Stimulated activated naive CD4-positive, alpha-beta T cell treated with Interleukin-2 at 50 U/mL for 16 hours (primary cell): ENCODE measurements at regions not wholly inside any gene's neighbourhood (a gene's known extent, or its start where the extent isn't known, plus 50 kb on each side); places are given as distances from the start of the nearest gene placed in this dataset.

Experiments used
- DNase-seq: peaks from one replicate; lab custom pipeline; 2025; lab: John Stamatoyannopoulos, UW

GRCh38 chr9:28332648-28333047 lies 759.4 kb upstream of the C9orf72 start:
- DNase-seq, result no peak

GRCh38 chr9:28341913-28342312 lies 768.6 kb upstream of the C9orf72 start:
- DNase-seq, result no peak

- DNase-seq, result no peak
These were observed 769.6 kb upstream of the C9orf72 start for GRCh38 chr9:28342815-28343338.

- no peak for DNase-seq
These were observed 789.9 kb upstream of the C9orf72 start for GRCh38 chr9:28363151-28363562.

GRCh38 chr9:28365020-28365640 lies 791.8 kb upstream of the C9orf72 start:
- DNase-seq, result no peak

- DNase-seq, result no peak
These were observed 792.4 kb upstream of the C9orf72 start for GRCh38 chr9:28365728-28366127.

GRCh38 chr9:28378231-28378630 lies 805.0 kb upstream of the C9orf72 start:
- DNase-seq, result no peak

- DNase-seq, result no peak
These were observed 805.8 kb upstream of the C9orf72 start for GRCh38 chr9:28379082-28379481.

- DNase-seq, result no peak
These were observed 816.1 kb upstream of the C9orf72 start for GRCh38 chr9:28389411-28389810.

GRCh38 chr9:28394774-28395173 lies 821.5 kb upstream of the C9orf72 start:
- DNase-seq, result no peak

GRCh38 chr9:28396058-28396457 lies 822.8 kb upstream of the C9orf72 start:
- DNase-seq, result no peak

GRCh38 chr9:28407351-28407750 lies 834.1 kb upstream of the C9orf72 start:
- no peak for DNase-seq

GRCh38 chr9:28409919-28410318 lies 836.6 kb upstream of the C9orf72 start:
- DNase-seq, result no peak

- DNase-seq, result no peak
These were observed 837.1 kb upstream of the C9orf72 start for GRCh38 chr9:28410411-28410810.

GRCh38 chr9:28413471-28413870 lies 840.2 kb upstream of the C9orf72 start:
- DNase-seq, result no peak

- no peak for DNase-seq
These were observed 850.0 kb upstream of the C9orf72 start for GRCh38 chr9:28423255-28423654.

- DNase-seq, result no peak
These were observed 862.2 kb upstream of the C9orf72 start for GRCh38 chr9:28435456-28435855.

GRCh38 chr9:28439688-28440087 lies 866.4 kb upstream of the C9orf72 start:
- DNase-seq, result no peak

GRCh38 chr9:28443461-28443860 lies 870.2 kb upstream of the C9orf72 start:
- no peak for DNase-seq

- DNase-seq, result no peak
These were observed 871.4 kb upstream of the C9orf72 start for GRCh38 chr9:28444637-28445036.

GRCh38 chr9:28445211-28445610 lies 871.9 kb upstream of the C9orf72 start:
- DNase-seq, result no peak

- DNase-seq, result no peak
These were observed 880.6 kb upstream of the C9orf72 start for GRCh38 chr9:28453918-28454317.

GRCh38 chr9:28456861-28457260 lies 883.6 kb upstream of the C9orf72 start:
- no peak for DNase-seq

- DNase-seq, result no peak
These were observed 891.4 kb upstream of the C9orf72 start for GRCh38 chr9:28464481-28465216.
